Effector memory CD8-positive, alpha-beta T cell (primary cell): ENCODE measurements at regions not wholly inside any gene's neighbourhood (a gene's known extent, or its start where the extent isn't known, plus 50 kb on each side); places are given as distances from the start of the nearest gene placed in this dataset.
"Not testable (repeated sequence)": the region's sequence is repeated elsewhere in the genome, so short reads cannot be mapped to it uniquely, and the experiment has no call there.

ENCODE experiments used
- ATAC-seq: fragments of 150-1000 bp; cut with Tn5 transposase; replicated peaks from 2 replicates; pipeline ENCODE4 v1.10.0; 2021; ENCODE audit warnings: mild to moderate bottlenecking, moderate library complexity
- DNase-seq, 3 experiments: peaks; one replicate each; pipeline ENCODE4 v3.0.0; 2021
- H3K27ac Mint-ChIP-seq, 2 donors: one replicate each; pipeline ENCODE4 v1.8.0; 2022; ENCODE audit warnings: mild to moderate bottlenecking in 2 of 2, mixed read lengths in 2 of 2, moderate library complexity in 2 of 2
- H3K27me3 Mint-ChIP-seq, 2 donors: one replicate each; pipeline ENCODE4 v1.8.0; 2022; ENCODE audit warnings: mixed read lengths in 2 of 2
- H3K36me3 Mint-ChIP-seq: one replicate; pipeline ENCODE4 v1.8.0; 2022; ENCODE audit warnings: mild to moderate bottlenecking, moderate library complexity, mixed read lengths; ENCODE audit not compliant: insufficient read depth
- H3K4me1 Mint-ChIP-seq, 2 donors: one replicate each; pipeline ENCODE4 v1.8.0; 2022; ENCODE audit warnings: low read depth in 2 of 2, mixed read lengths in 2 of 2
- H3K4me3 Mint-ChIP-seq, 2 donors: one replicate each; pipeline ENCODE4 v1.8.0; 2022; ENCODE audit warnings: mild to moderate bottlenecking in 2 of 2, mixed read lengths in 2 of 2, moderate library complexity in 2 of 2
- H3K9me3 Mint-ChIP-seq, 2 donors: one replicate each; pipeline ENCODE4 v1.8.0; 2022; ENCODE audit warnings: mixed read lengths in 2 of 2

- H3K9me3 Mint-ChIP-seq, DNase-seq, H3K27ac Mint-ChIP-seq, H3K4me3 Mint-ChIP-seq, H3K36me3 Mint-ChIP-seq, H3K4me1 Mint-ChIP-seq, ATAC-seq: not testable (repeated sequence)
- peaks cover 52 to 79% of the 10 kb centered on the region in 2 donors for H3K27me3 Mint-ChIP-seq
Observed at GRCh38 chr16:21333683-21334082, 55.6 kb upstream of the CRYM start.
